H1 (cell line): ENCODE measurements at regions not wholly inside any gene's neighbourhood (a gene's known extent, or its start where the extent isn't known, plus 50 kb on each side); places are given as distances from the start of the nearest gene placed in this dataset.
A peak's percentile ranks its signal among the peaks of the same experiment; 100 is the strongest.

ENCODE experiments used
- CTCF ChIP-seq, 3 experiments: IDR thresholded peaks; 1 replicate in 2 of 3; 2 replicates in 1 of 3; pipeline versions ENCODE4 v1.5.1 to v1.6.1; 2011; ENCODE audit warnings: low read length in 3 of 3, mild to moderate bottlenecking in 3 of 3, inconsistent platforms in 2 of 3, low read depth in 1 of 3, moderate library complexity in 1 of 3; ENCODE audit not compliant: insufficient read depth in 1 of 3; ENCODE audit errors: control extremely low read depth in 1 of 3
- KDM5A ChIP-seq: fragments of 200-600 bp; IDR thresholded peaks from 2 replicates; pipeline ENCODE4 v1.7.1; 2012; ENCODE audit warnings: mild to moderate bottlenecking, low read length, inconsistent platforms, mixed read lengths
- MAX ChIP-seq: IDR thresholded peaks from 2 replicates; pipeline ENCODE4 v1.6.1; 2012; ENCODE audit warnings: inconsistent platforms
- POLR2AphosphoS5 ChIP-seq: IDR thresholded peaks from 2 replicates; pipeline ENCODE4 v1.6.1; 2011; ENCODE audit warnings: low read depth, low read length
- YY1 ChIP-seq: IDR thresholded peaks from 2 replicates; pipeline ENCODE4 v1.6.1; 2011; ENCODE audit warnings: low read depth, mild to moderate bottlenecking, low read length

GRCh38 chr20:51306521-51307358 is 235.8 kb downstream of the NFATC2 start (continued):
- no peak for TF ChIP-seq KDM5A
- TF ChIP-seq POLR2AphosphoS5 = no peak
- TF ChIP-seq CTCF (IDR thresholded peaks at IDR 0.05; ENCODE audit: control extremely low read depth in 1 of 3, insufficient read depth in 1 of 3, low read depth in 1 of 3, low read length in 3 of 3) = peak; percentile 93 to 97 (median 97)
- TF ChIP-seq YY1 = no peak
- peak; percentile 86 for TF ChIP-seq MAX
